ENCODE measurements at regions not wholly inside any gene's neighbourhood (a gene's known extent, or its start where the extent isn't known, plus 50 kb on each side); places are given as distances from the start of the nearest gene placed in this dataset.

DNA sequence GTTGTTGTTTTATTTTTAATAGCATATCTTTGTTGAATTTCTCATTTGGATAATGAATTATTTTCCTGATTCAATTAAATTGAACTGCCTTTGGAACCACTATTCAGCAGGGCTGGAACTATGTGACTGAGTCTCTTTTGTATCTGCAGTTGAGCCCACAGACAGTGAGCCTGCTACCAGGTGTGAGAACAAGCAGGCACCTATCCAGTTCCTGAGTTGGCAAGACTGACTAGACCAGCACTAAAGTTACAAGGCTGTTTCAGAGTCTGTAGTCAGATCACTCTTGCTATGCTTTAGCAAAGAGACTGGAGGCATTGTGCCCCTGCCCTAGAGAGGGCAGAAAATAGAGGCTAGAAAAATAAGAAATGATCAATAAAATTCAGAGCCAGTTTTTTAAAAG, 237.3 kb upstream of the GRID2 start:
- no peak overlapping the region for H3K4me3 ChIP-seq (ENCODE audit: control insufficient read depth, low read depth, low read length)
- DNase-seq (ENCODE audit: low read depth): no peak
- TF ChIP-seq, protein P1, sequence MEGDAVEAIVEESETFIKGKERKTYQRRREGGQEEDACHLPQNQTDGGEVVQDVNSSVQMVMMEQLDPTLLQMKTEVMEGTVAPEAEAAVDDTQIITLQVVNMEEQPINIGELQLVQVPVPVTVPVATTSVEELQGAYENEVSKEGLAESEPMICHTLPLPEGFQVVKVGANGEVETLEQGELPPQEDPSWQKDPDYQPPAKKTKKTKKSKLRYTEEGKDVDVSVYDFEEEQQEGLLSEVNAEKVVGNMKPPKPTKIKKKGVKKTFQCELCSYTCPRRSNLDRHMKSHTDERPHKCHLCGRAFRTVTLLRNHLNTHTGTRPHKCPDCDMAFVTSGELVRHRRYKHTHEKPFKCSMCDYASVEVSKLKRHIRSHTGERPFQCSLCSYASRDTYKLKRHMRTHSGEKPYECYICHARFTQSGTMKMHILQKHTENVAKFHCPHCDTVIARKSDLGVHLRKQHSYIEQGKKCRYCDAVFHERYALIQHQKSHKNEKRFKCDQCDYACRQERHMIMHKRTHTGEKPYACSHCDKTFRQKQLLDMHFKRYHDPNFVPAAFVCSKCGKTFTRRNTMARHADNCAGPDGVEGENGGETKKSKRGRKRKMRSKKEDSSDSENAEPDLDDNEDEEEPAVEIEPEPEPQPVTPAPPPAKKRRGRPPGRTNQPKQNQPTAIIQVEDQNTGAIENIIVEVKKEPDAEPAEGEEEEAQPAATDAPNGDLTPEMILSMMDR (IDR thresholded peaks at IDR 0.05; ENCODE audit: control insufficient read depth, insufficient read depth, low read depth, low read length, missing control alignments): no peak

GRCh38 chr4:92071587-92071986, 232.2 kb upstream of the GRID2 start:
- TF ChIP-seq, protein P1 (IDR thresholded peaks at IDR 0.05; ENCODE audit: control insufficient read depth, insufficient read depth, low read depth, low read length, missing control alignments): no peak
- DNase-seq (ENCODE audit: low read depth): no peak

DNA sequence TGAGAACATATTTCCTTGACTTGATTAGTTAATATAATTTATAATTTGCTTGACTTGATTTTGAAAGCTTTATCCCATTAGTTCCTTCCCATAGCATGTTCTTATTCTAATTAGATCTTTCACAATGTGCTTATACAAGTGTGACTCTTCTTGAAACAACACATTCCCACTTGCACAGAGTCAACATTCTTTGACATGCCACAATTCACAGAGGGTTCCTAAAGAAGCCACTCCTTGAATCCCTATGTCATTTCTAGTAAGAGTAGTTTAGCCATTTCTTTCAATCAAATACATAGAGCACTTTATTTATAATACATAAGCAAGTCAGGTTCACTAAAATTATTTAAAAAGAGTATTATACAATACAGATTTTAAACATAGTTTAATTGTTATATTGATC, 228.9 kb upstream of the GRID2 start:
- H3K4me3 ChIP-seq (ENCODE audit: control insufficient read depth, low read depth, low read length): no peak overlapping the region
- TF ChIP-seq, protein P1 (IDR thresholded peaks at IDR 0.05; ENCODE audit: control insufficient read depth, insufficient read depth, low read depth, low read length, missing control alignments): no peak
- DNase-seq (ENCODE audit: low read depth): no peak

More at GRCh38 chr4:92071587-92071986, 232.2 kb upstream of the GRID2 start:
- H3K4me3 ChIP-seq (ENCODE audit: control insufficient read depth, low read depth, low read length): no peak overlapping the region

GRCh38 chr4:92090887-92091286, 212.9 kb upstream of the GRID2 start:
- no peak for DNase-seq (ENCODE audit: low read depth)
- TF ChIP-seq, protein P1 (IDR thresholded peaks at IDR 0.05; ENCODE audit: control insufficient read depth, insufficient read depth, low read depth, low read length, missing control alignments): no peak
- H3K4me3 ChIP-seq (ENCODE audit: control insufficient read depth, low read depth, low read length): no peak overlapping the region

DNA sequence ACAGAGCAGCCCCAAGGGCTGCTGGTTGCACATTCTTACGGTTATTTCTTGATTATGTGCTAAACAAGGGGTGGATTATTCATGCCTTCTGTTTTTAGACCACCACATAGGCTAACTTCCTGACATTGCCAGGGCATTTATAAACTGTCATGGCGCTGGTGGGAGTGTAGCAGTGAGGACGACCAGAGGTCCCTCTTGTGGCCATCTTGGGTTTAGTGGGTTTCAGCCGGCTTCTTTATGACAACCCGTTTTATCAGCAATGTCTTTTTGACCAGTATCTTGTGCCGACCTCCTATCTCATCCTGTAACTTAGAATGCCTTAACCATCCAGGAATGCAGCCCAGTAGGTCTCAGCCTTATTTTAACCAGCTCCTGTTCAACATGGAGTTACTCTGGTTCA, 212.4 kb upstream of the GRID2 start:
- DNase-seq (ENCODE audit: low read depth): no peak
- no peak overlapping the region for H3K4me3 ChIP-seq (ENCODE audit: control insufficient read depth, low read depth, low read length)
- TF ChIP-seq, protein P1 (IDR thresholded peaks at IDR 0.05; ENCODE audit: control insufficient read depth, insufficient read depth, low read depth, low read length, missing control alignments): no peak

GRCh38 chr4:92099861-92100260, 203.9 kb upstream of the GRID2 start:
- no peak for DNase-seq (ENCODE audit: low read depth)
- H3K4me3 ChIP-seq (ENCODE audit: control insufficient read depth, low read depth, low read length): no peak overlapping the region
- TF ChIP-seq, protein P1 (IDR thresholded peaks at IDR 0.05; ENCODE audit: control insufficient read depth, insufficient read depth, low read depth, low read length, missing control alignments): no peak

DNA sequence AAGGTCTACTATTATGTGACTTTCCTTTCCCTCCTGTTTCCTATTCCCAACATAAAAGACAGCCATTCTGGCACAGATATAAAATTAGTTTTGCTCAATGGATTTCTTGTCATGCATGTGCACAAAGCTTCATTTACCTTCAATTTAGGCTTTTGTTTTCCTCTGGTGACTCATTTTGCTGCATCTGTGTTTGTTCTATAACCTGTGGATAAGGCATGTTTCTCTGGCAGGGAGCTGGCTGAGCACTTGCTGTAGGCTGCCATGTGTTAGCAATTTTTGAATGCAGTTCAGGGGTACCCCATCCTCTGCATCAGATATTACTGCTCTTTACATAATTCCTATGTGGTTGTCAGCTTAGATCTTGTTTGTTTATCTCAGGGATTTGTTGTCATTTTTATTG, 202.8 kb upstream of the GRID2 start:
- no peak overlapping the region for H3K4me3 ChIP-seq (ENCODE audit: control insufficient read depth, low read depth, low read length)
- DNase-seq (ENCODE audit: low read depth): no peak
- TF ChIP-seq, protein P1 (IDR thresholded peaks at IDR 0.05; ENCODE audit: control insufficient read depth, insufficient read depth, low read depth, low read length, missing control alignments): no peak
